Immature natural killer cell (primary cell): ENCODE measurements at regions not wholly inside any gene's neighbourhood (a gene's known extent, or its start where the extent isn't known, plus 50 kb on each side); places are given as distances from the start of the nearest gene placed in this dataset.
"Not testable (repeated sequence)": the region's sequence is repeated elsewhere in the genome, so short reads cannot be mapped to it uniquely, and the experiment has no call there.

ENCODE experiments used
- DNase-seq, 3 donors: peaks; one replicate each; pipeline ENCODE4 v3.0.0; 2022; ENCODE audit warnings: mixed read lengths in 1 of 3
- H3K27ac Mint-ChIP-seq, 6 donors: one replicate each; pipeline ENCODE4 v1.8.0; 2020; ENCODE audit warnings: mixed read lengths in 6 of 6, mild to moderate bottlenecking in 5 of 6, inconsistent platforms in 4 of 6, moderate library complexity in 3 of 6
- H3K27me3 Mint-ChIP-seq, 3 donors: one replicate each; pipeline ENCODE4 v1.8.0; 2020 to 2021; ENCODE audit warnings: low read depth in 3 of 3, mild to moderate bottlenecking in 3 of 3, mixed read lengths in 3 of 3, moderate library complexity in 3 of 3, inconsistent platforms in 1 of 3
- H3K36me3 Mint-ChIP-seq, 3 donors: one replicate each; pipeline ENCODE4 v1.8.0; 2020; ENCODE audit warnings: mixed read lengths in 3 of 3, inconsistent platforms in 2 of 3, mild to moderate bottlenecking in 2 of 3
- H3K4me1 Mint-ChIP-seq, 2 donors: one replicate each; pipeline ENCODE4 v1.8.0; 2020; ENCODE audit warnings: inconsistent platforms in 2 of 2, mild to moderate bottlenecking in 2 of 2, mixed read lengths in 2 of 2, moderate library complexity in 1 of 2
- H3K4me3 Mint-ChIP-seq, 5 donors: one replicate each; pipeline ENCODE4 v1.8.0; 2020; ENCODE audit warnings: mild to moderate bottlenecking in 5 of 5, mixed read lengths in 5 of 5, inconsistent platforms in 3 of 5, moderate library complexity in 3 of 5
- H3K9me3 Mint-ChIP-seq, 6 donors: one replicate each; pipeline ENCODE4 v1.8.0; 2020; ENCODE audit warnings: mild to moderate bottlenecking in 6 of 6, mixed read lengths in 6 of 6, inconsistent platforms in 4 of 6, moderate library complexity in 3 of 6

- Mint-ChIP-seq H3K4me3 (no peak overlapping the region), H3K36me3 (no peaks in the 10 kb centered on the region), H3K4me1 (no peaks in the 10 kb centered on the region), H3K27me3 (peaks cover 0 to 2% (median 2%) of the 10 kb centered on the region in 3 donors), H3K9me3 (peaks cover 0 to 6% (median 4%) of the 10 kb centered on the region in 6 donors), H3K27ac (no peak overlapping the region)
- no peak for DNase-seq
Measured at GRCh38 chrX:87167841-87168240, 349.8 kb upstream of the KLHL4 start.

GRCh38 chrX:87178009-87178408 is 339.6 kb upstream of the KLHL4 start:
- not testable (repeated sequence) for H3K9me3 Mint-ChIP-seq, DNase-seq, H3K4me3 Mint-ChIP-seq, H3K36me3 Mint-ChIP-seq, H3K4me1 Mint-ChIP-seq, H3K27ac Mint-ChIP-seq, H3K27me3 Mint-ChIP-seq
